GM18505 (cell line): ENCODE measurements at regions not wholly inside any gene's neighbourhood (a gene's known extent, or its start where the extent isn't known, plus 50 kb on each side); places are given as distances from the start of the nearest gene placed in this dataset.

Source experiments
- ATAC-seq: cut with Tn5 transposase; IDR thresholded peaks from one replicate; pipeline ENCODE4 v1.9.1; 2021; ENCODE audit not compliant: unreplicated experiment
- POLR2A ChIP-seq: IDR thresholded peaks from 4 replicates; pipeline ENCODE4 v1.6.1; 2011; ENCODE audit warnings: borderline replicate concordance; ENCODE audit not compliant: insufficient read depth, insufficient read length; ENCODE audit errors: extremely low read depth

- TF ChIP-seq POLR2A: no peak
- ATAC-seq: no peak
Measured at GRCh38 chr4:130432289-130432688, 1336.3 kb downstream of the C4orf33 start.

DNA sequence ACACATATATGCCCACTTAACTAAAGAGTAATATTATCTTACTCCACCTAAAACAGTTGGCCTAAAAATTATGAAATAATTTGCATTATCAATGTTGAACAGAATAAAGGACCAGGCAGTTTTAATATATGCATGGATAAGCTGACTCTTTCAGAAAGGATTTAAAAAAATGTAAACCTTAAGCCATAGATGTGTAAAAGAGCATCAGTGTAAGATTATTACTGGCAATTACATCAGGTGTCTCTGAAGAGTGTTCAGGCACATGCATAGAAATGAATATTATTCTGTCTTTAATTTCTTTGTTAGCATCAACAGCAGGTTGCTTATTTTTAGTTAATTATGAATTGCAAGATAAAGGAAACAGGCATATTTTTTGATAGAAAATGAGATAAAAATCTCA, 1353.8 kb downstream of the C4orf33 start:
- no peak for ATAC-seq
- no peak for TF ChIP-seq POLR2A

GRCh38 chr4:130468340-130468739, 1372.4 kb downstream of the C4orf33 start:
- ATAC-seq: no peak
- TF ChIP-seq POLR2A: no peak

DNA sequence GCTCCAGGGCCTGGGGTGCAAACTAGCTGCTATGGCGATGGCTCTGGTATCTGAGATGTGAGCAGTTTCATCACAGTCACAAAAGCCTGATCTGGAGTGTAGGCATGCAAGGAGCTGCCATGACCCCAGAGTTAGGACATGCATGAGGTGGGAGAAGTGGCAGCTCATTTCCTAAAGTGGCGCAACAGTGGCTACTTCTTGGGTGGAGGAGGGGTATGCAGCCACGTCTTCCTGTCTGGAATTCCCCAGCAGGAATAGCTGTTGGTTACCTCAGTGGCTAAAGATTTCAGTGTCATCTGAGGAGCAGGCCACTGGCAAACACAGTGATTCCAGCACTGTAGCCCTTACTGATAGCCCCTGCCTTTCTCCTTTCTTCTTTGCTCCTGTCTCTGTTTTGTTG, 1382.5 kb downstream of the C4orf33 start:
- TF ChIP-seq POLR2A: no peak
- ATAC-seq: no peak

DNA sequence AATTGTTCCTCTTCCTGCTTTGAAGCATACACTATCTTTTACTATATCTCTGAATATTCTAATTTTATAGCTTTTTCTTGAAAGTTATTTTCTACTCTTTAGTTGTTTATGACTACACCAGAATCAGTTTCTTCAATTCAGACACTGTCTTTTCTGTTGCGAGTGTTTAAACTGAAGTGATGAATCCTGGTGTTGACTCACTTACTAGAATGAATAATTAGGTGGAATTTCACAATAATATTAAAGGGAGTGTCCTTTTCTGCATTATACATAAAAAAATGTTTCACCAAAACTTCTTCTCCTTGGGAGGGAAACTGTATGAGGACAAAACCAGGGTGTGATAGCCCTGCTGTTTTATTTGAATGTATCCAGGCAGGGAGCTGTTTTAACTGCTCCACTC, 1383.1 kb downstream of the C4orf33 start:
- TF ChIP-seq POLR2A: no peak
- ATAC-seq: no peak

GRCh38 chr4:130479674-130480073, 1383.7 kb downstream of the C4orf33 start:
- no peak for TF ChIP-seq POLR2A
- no peak for ATAC-seq

GRCh38 chr4:130484826-130485225, 1388.9 kb downstream of the C4orf33 start:
- TF ChIP-seq POLR2A: no peak

DNA sequence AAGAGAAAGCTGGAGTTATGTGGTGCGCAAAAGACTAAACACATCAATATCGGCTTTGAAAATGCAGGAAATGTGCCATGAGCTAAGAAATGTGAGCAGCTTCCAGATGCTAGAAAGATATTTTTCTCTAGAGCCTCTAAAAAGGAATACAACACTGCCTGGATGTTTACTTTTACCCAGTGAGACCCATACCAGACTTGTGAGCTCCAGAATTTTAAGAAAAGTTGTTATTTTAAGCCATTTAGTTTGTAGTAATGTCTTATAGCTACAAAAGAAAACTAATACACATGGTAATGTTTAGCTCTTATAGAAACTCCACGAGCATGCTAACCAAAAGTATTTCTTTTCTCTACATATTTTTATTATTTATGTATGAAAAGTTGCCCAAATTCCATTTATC, 1389.4 kb downstream of the C4orf33 start:
- TF ChIP-seq POLR2A: no peak

More at GRCh38 chr4:130484826-130485225, 1388.9 kb downstream of the C4orf33 start:
- ATAC-seq: no peak

DNA sequence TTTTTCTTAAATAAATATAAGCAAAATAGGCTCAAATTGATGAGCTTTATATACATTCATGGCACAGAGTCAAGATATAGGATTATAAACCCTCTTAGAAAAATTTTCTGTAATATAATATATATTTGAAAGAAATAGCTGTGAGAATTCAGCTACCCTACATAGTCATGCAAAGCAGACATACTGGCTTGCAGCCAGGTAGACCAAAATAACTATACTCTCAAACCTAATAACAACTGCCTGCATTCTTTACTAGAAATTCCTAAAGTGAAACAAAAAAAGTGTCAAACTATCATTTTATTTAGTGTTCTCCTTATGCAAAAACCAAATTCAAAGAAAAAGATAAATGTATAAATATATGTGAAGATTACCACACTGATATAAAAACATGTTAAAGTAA, 1390.2 kb downstream of the C4orf33 start:
- no peak for ATAC-seq
- no peak for TF ChIP-seq POLR2A

More for the DNA sequence above, 1389.4 kb downstream of the C4orf33 start:
- ATAC-seq: no peak

DNA sequence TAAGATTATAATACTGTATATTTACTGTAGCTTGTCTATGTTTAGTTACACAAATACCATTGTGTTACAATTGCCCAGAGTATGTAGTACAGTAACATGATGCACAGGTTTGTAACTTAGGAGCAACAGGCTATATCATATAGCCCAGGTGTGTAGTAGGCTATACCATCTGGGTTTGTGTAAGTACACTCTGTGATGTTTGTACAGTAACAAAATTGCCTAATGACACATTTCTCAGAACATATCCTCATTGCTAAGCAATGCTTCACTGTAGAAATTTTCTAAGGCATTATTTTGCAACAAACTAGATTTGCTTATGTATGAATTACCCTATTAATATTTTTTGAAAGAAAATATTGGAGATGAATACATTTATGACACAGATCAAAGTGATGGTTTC, 1390.9 kb downstream of the C4orf33 start:
- ATAC-seq: no peak
- no peak for TF ChIP-seq POLR2A

- TF ChIP-seq POLR2A: no peak
- no peak for ATAC-seq
Measured at GRCh38 chr4:130510661-130511060, 1414.7 kb downstream of the C4orf33 start.

- TF ChIP-seq POLR2A: no peak
- ATAC-seq: no peak
Measured at GRCh38 chr4:130511776-130512175, 1415.8 kb downstream of the C4orf33 start.

DNA sequence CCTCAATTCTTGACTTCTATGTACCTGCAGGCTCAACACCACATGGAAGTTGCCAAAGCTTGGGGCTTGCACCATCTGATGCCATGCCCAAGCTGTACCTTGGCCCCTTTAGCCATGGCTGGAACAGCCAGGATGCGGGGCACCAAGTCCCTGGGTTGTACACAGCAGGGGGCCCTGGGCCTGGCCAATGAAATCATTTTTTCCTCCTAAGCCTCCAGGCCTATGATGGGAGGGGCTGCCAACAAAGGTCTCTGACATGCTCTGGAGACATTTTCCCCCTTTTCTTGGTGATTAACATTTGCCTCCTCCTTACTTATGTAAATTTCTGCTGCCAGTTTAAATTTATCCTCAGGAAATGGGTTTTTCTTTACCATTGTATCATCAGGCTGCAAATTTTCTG, 1428.1 kb downstream of the C4orf33 start:
- ATAC-seq: no peak
- TF ChIP-seq POLR2A: no peak

DNA sequence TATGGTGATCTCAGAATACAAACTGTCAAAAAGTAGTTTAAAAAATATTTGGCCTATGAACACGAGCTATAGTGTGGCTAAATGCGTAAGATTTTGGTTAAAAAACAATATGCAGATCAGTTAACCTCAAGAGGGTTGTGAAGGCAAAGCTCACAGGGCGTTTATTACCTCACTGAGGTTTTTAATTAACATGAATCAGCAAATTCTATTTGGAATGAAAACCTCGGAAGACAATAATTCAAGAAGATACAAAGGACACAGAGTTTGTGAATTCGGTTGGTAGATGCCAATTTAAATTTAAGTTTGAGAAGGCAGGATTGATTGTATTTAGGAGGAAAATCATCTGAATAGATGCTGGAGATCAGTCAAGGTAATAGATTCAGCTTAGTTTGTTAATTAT, 1434.6 kb downstream of the C4orf33 start:
- TF ChIP-seq POLR2A: no peak

DNA sequence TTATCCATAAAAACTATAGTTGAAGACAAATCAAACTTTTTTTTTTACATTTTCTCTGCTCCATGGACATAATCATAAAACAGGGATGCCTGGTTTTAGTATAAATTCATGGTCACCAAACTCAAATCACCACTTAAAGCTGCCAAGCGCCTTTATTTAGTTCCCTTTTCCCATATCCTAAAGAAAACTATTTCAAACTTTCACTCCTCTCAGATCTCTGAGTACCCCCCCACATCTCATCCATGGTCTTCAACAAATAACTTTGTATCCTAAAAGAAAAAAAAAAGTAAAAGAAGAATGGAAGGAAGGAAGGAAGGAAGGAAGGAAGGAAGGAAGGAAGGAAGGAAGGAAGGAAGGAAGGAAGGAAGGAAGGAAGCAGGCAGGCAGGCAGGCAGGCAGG, 1438.7 kb downstream of the C4orf33 start:
- no peak for TF ChIP-seq POLR2A
- no peak for ATAC-seq

More for the DNA sequence above, 1434.6 kb downstream of the C4orf33 start:
- ATAC-seq: no peak
